Right forelimb (tissue), 1 donor: ENCODE measurements at regions not wholly inside any gene's neighbourhood (a gene's known extent, or its start where the extent isn't known, plus 50 kb on each side); places are given as distances from the start of the nearest gene placed in this dataset.

Source experiments
- DNase-seq: peaks from one replicate; pipeline ENCODE4 v3.0.0-alpha.2; 2018

GRCh38 chr10:71072823-71073210, 139.6 kb upstream of the UNC5B start:
- peak; percentile 35 for DNase-seq

- DNase-seq, result peak; percentile 30
Measured at GRCh38 chr10:71073451-71074175, 138.8 kb upstream of the UNC5B start.

- peak; percentile 16 for DNase-seq
Measured at GRCh38 chr10:71074176-71074755, 138.1 kb upstream of the UNC5B start.

GRCh38 chr10:71075086-71075758, 137.1 kb upstream of the UNC5B start:
- peak; percentile 30 for DNase-seq

- peak; percentile 16 for DNase-seq
Measured at GRCh38 chr10:71075759-71076472, 136.5 kb upstream of the UNC5B start.

GRCh38 chr10:71076473-71077142, 135.8 kb upstream of the UNC5B start:
- DNase-seq, result peak; percentile 19

- peak; percentile 36 for DNase-seq
Measured at GRCh38 chr10:71077143-71077581, 135.2 kb upstream of the UNC5B start.

GRCh38 chr10:71077796-71078453, 134.4 kb upstream of the UNC5B start:
- peak; percentile 5 for DNase-seq

- DNase-seq, result peak; percentile 38
Measured at GRCh38 chr10:71078454-71079145, 133.8 kb upstream of the UNC5B start.

- DNase-seq, result peak; percentile 32
Measured at GRCh38 chr10:71079761-71080380, 132.5 kb upstream of the UNC5B start.

GRCh38 chr10:71080381-71081228, 131.8 kb upstream of the UNC5B start:
- peak; percentile 41 for DNase-seq

GRCh38 chr10:71081229-71081560, 131.2 kb upstream of the UNC5B start:
- DNase-seq, result no peak

GRCh38 chr10:71081912-71082311, 130.5 kb upstream of the UNC5B start:
- peak; percentile 36 for DNase-seq

GRCh38 chr10:71082960-71083715, 129.2 kb upstream of the UNC5B start:
- peak; percentile 20 for DNase-seq

- DNase-seq, result peak; percentile 39
Measured at GRCh38 chr10:71083716-71083975, 128.7 kb upstream of the UNC5B start.

GRCh38 chr10:71084061-71084817, 128.1 kb upstream of the UNC5B start:
- peak; percentile 32 for DNase-seq

GRCh38 chr10:71084818-71085126, 127.6 kb upstream of the UNC5B start:
- peak; percentile 13 for DNase-seq

- DNase-seq, result peak; percentile 33
Measured at GRCh38 chr10:71085689-71086438, 126.5 kb upstream of the UNC5B start.
